Thymus (tissue), 11 donors: ENCODE measurements at regions not wholly inside any gene's neighbourhood (a gene's known extent, or its start where the extent isn't known, plus 50 kb on each side); places are given as distances from the start of the nearest gene placed in this dataset.

Experiments
- DNase-seq, 9 donors: peaks; one replicate each; pipeline ENCODE4 v3.0.0-alpha.2; 2013; ENCODE audit warnings: low spot score in 9 of 9, low read depth in 6 of 9, missing footprints in 1 of 9
- H3K27ac ChIP-seq, 2 donors: one replicate each; pipeline ENCODE4 v1.5.1; 2013; ENCODE audit warnings: control low read depth in 1 of 2, low read depth in 1 of 2, low read length in 1 of 2, mild to moderate bottlenecking in 1 of 2, moderate library complexity in 1 of 2
- H3K27me3 ChIP-seq, 2 donors: one replicate each; pipeline ENCODE4 v1.5.1; 2013; ENCODE audit warnings: low read length in 1 of 2; ENCODE audit not compliant: control insufficient read depth in 2 of 2, insufficient read depth in 1 of 2
- H3K36me3 ChIP-seq, 2 donors: one replicate each; pipeline ENCODE4 v1.5.1; 2013; ENCODE audit warnings: low read length in 1 of 2, mild to moderate bottlenecking in 1 of 2, moderate library complexity in 1 of 2; ENCODE audit not compliant: control insufficient read depth in 2 of 2, insufficient read depth in 2 of 2
- H3K4me1 ChIP-seq, 2 donors: one replicate each; pipeline ENCODE4 v1.5.1; 2013; ENCODE audit warnings: low read length in 2 of 2; ENCODE audit not compliant: control insufficient read depth in 2 of 2, insufficient read depth in 2 of 2
- H3K4me3 ChIP-seq, 2 donors: one replicate each; pipeline ENCODE4 v1.5.1; 2013; ENCODE audit warnings: low read length in 2 of 2, control low read depth in 1 of 2, mild to moderate bottlenecking in 1 of 2
- H3K9me3 ChIP-seq, 2 donors: one replicate each; pipeline ENCODE4 v1.5.1; 2013; ENCODE audit warnings: low read length in 1 of 2, mild to moderate bottlenecking in 1 of 2; ENCODE audit not compliant: control insufficient read depth in 2 of 2, insufficient read depth in 1 of 2
- WGBS: extraction: QIAGEN DNeasy Blood & Tissue Kit; methylation state at CpG from one replicate; pipeline ENCODE4 v1.1.7; 2013; 5-methylcytosine and 5-hydroxymethylcytosine counted together
- donor health status: healthy.

GRCh38 chr3:181880331-181880730 lies 168.6 kb downstream of the SOX2 start:
- H3K4me3 ChIP-seq = no peak overlapping the region
- no peaks in the 10 kb centered on the region for H3K4me1 ChIP-seq
- no peaks in the 10 kb centered on the region for H3K27me3 ChIP-seq
- H3K9me3 ChIP-seq = no peaks in the 10 kb centered on the region
- no peak overlapping the region for H3K27ac ChIP-seq
- H3K36me3 ChIP-seq = no peaks in the 10 kb centered on the region
- no peak for DNase-seq
- 97% methylated on average over 3 of the region's 3 CpGs for WGBS

- WGBS = 59% methylated on average over 2 of the region's 2 CpGs
- DNase-seq = no peak
These were observed 170.0 kb downstream of the SOX2 start for GRCh38 chr3:181881749-181882148.

GRCh38 chr3:181885868-181886630 lies 174.3 kb downstream of the SOX2 start:
- no peak for DNase-seq
- WGBS = 89% methylated on average over 6 of the region's 6 CpGs

More at GRCh38 chr3:181881749-181882148, 170.0 kb downstream of the SOX2 start:
- Histone ChIP-seq H3K27me3 (no peaks in the 10 kb centered on the region), H3K4me3 (no peak overlapping the region), H3K9me3 (no peaks in the 10 kb centered on the region), H3K27ac (no peak overlapping the region), H3K4me1 (no peaks in the 10 kb centered on the region), H3K36me3 (no peaks in the 10 kb centered on the region)

GRCh38 chr3:181886676-181887075 lies 175.0 kb downstream of the SOX2 start:
- H3K27me3 ChIP-seq = no peaks in the 10 kb centered on the region
- WGBS = 76% methylated on average over 4 of the region's 4 CpGs
- no peaks in the 10 kb centered on the region for H3K4me1 ChIP-seq
- H3K4me3 ChIP-seq = no peak overlapping the region
- H3K36me3 ChIP-seq = no peaks in the 10 kb centered on the region
- no peaks in the 10 kb centered on the region for H3K9me3 ChIP-seq
- no peak for DNase-seq
- H3K27ac ChIP-seq = no peak overlapping the region

More at GRCh38 chr3:181885868-181886630, 174.3 kb downstream of the SOX2 start:
- H3K27me3 ChIP-seq = no peaks in the 10 kb centered on the region
- no peaks in the 10 kb centered on the region for H3K36me3 ChIP-seq
- no peak overlapping the region for H3K27ac ChIP-seq
- no peak overlapping the region for H3K4me3 ChIP-seq
- no peaks in the 10 kb centered on the region for H3K9me3 ChIP-seq
- no peaks in the 10 kb centered on the region for H3K4me1 ChIP-seq

- H3K4me1 ChIP-seq = no peaks in the 10 kb centered on the region
- no peak for DNase-seq
- no peak overlapping the region for H3K27ac ChIP-seq
- no peaks in the 10 kb centered on the region for H3K27me3 ChIP-seq
- no peaks in the 10 kb centered on the region for H3K36me3 ChIP-seq
- 76% methylated on average over 1 of the region's 1 CpG for WGBS
- H3K4me3 ChIP-seq = no peak overlapping the region
- no peaks in the 10 kb centered on the region for H3K9me3 ChIP-seq
These were observed 176.0 kb downstream of the SOX2 start for GRCh38 chr3:181887685-181888084.

GRCh38 chr3:181888234-181888633 lies 176.5 kb downstream of the SOX2 start:
- no peak overlapping the region for H3K27ac ChIP-seq
- H3K4me3 ChIP-seq = no peak overlapping the region
- H3K27me3 ChIP-seq = no peaks in the 10 kb centered on the region
- 91% methylated on average over 3 of the region's 3 CpGs for WGBS
- no peaks in the 10 kb centered on the region for H3K4me1 ChIP-seq
- DNase-seq = no peak
- no peaks in the 10 kb centered on the region for H3K9me3 ChIP-seq
- H3K36me3 ChIP-seq = no peaks in the 10 kb centered on the region

GRCh38 chr3:181892848-181893247 lies 181.1 kb downstream of the SOX2 start:
- no peak overlapping the region for H3K4me3 ChIP-seq
- no peaks in the 10 kb centered on the region for H3K36me3 ChIP-seq
- H3K27me3 ChIP-seq = no peaks in the 10 kb centered on the region
- no peaks in the 10 kb centered on the region for H3K9me3 ChIP-seq
- no peak for DNase-seq
- WGBS = 83% methylated on average over 4 of the region's 4 CpGs
- H3K4me1 ChIP-seq = no peaks in the 10 kb centered on the region
- H3K27ac ChIP-seq = no peak overlapping the region

GRCh38 chr3:181896605-181897004 lies 184.9 kb downstream of the SOX2 start:
- H3K36me3 ChIP-seq = no peaks in the 10 kb centered on the region
- no peak overlapping the region for H3K27ac ChIP-seq
- H3K4me3 ChIP-seq = no peak overlapping the region
- WGBS = 97% methylated on average over 2 of the region's 2 CpGs
- no peaks in the 10 kb centered on the region for H3K27me3 ChIP-seq
- DNase-seq = no peak
- no peaks in the 10 kb centered on the region for H3K9me3 ChIP-seq
- H3K4me1 ChIP-seq = no peaks in the 10 kb centered on the region

- Histone ChIP-seq H3K4me1 (no peaks in the 10 kb centered on the region), H3K27ac (no peak overlapping the region), H3K4me3 (no peak overlapping the region), H3K27me3 (no peaks in the 10 kb centered on the region), H3K36me3 (no peaks in the 10 kb centered on the region), H3K9me3 (no peaks in the 10 kb centered on the region)
- WGBS = 85% methylated on average over 1 of the region's 1 CpG
- no peak for DNase-seq
These were observed 188.0 kb downstream of the SOX2 start for GRCh38 chr3:181899702-181900101.
